Endothelial cell of umbilical vein (primary cell): ENCODE measurements at regions not wholly inside any gene's neighbourhood (a gene's known extent, or its start where the extent isn't known, plus 50 kb on each side); places are given as distances from the start of the nearest gene placed in this dataset.

ENCODE experiments used
- BruUV-seq: library from RNA; stranded (reverse); fragments of 400-500 nt; replicated peaks from 2 replicates; lab custom pipeline; 2021; lab: Mats Ljungman, UMichigan
- CTCF ChIA-PET: fragments of 300-600, 350-600 bp; sonication (Branson Sonifier 250); formaldehyde crosslinking; loops from one replicate; lab custom pipeline; 2021; ENCODE audit warnings: antibody characterized with exemption, inconsistent platforms; lab: Charles Lee
- POLR2A ChIA-PET: fragments of 300-600, 350-600 bp; sonication (Branson Sonifier 250); formaldehyde crosslinking; loops from one replicate; lab custom pipeline; 2021; ENCODE audit warnings: antibody characterized with exemption, inconsistent platforms; lab: Charles Lee
- DNase-seq: peaks from one replicate; pipeline ENCODE4 v3.0.0-alpha.2; 2011; ENCODE audit warnings: low read depth, low spot score
- FAIRE-seq: peaks from 2 replicates; lab custom pipeline; 2011; peaks lifted over from hg19 to GRCh38; lab: Jason Lieb, UNC
- H2AFZ ChIP-seq: 2 replicates; pipeline ENCODE4 v1.6.0; 2012; ENCODE audit warnings: low read depth, low read length, control low read depth, inconsistent platforms
- H3K27ac ChIP-seq: 2 replicates; pipeline ENCODE4 v1.5.1; 2011; ENCODE audit warnings: low read depth, mild to moderate bottlenecking, control low read depth, low read length, moderate library complexity; ENCODE audit not compliant: insufficient read depth
- H3K27me3 ChIP-seq, 2 experiments: 2 replicates each; pipeline versions ENCODE4 v1.6.0 to v1.6.1; 2011; ENCODE audit warnings: low read length in 2 of 2, mixed read lengths in 1 of 2; ENCODE audit not compliant: control insufficient read depth in 2 of 2, insufficient read depth in 2 of 2
- H3K36me3 ChIP-seq, 2 experiments: 2 replicates in 1 of 2; 3 replicates in 1 of 2; pipeline ENCODE4 v1.5.1; 2011; ENCODE audit warnings: low read length in 2 of 2, mild to moderate bottlenecking in 1 of 2, moderate library complexity in 1 of 2; ENCODE audit not compliant: control insufficient read depth in 2 of 2, insufficient read depth in 2 of 2; ENCODE audit errors: extremely low read depth in 1 of 2
- H3K4me1 ChIP-seq: 3 replicates; pipeline ENCODE4 v1.5.1; 2011; ENCODE audit warnings: mild to moderate bottlenecking, low read length; ENCODE audit not compliant: control insufficient read depth, insufficient read depth; ENCODE audit errors: extremely low read depth
- H3K4me2 ChIP-seq: 2 replicates; pipeline ENCODE4 v1.6.1; 2011; ENCODE audit warnings: low read length, control low read depth, mixed read lengths; ENCODE audit not compliant: insufficient read depth
- H3K4me3 ChIP-seq, 3 experiments: fragments of 200-600 bp in 1 of 3; sonication (generic), shearing (Covaris generic) in 1 of 3; replicated peaks in 1 of 3; 2 replicates each; pipeline ENCODE4 v1.5.1; 2011 to 2016; ENCODE audit warnings: control low read depth in 3 of 3, low read length in 3 of 3, mild to moderate bottlenecking in 2 of 3, inconsistent platforms in 1 of 3, low read depth in 1 of 3, moderate library complexity in 1 of 3; ENCODE audit not compliant: insufficient read depth in 1 of 3
- H3K79me2 ChIP-seq: 2 replicates; pipeline ENCODE4 v1.6.0; 2012; ENCODE audit warnings: low read length, inconsistent platforms; ENCODE audit not compliant: control insufficient read depth, insufficient read depth
- H3K9ac ChIP-seq: replicated peaks from 2 replicates; pipeline ENCODE3; 2011; ENCODE audit warnings: low read length, control low read depth; ENCODE audit not compliant: insufficient read depth; ENCODE audit errors: extremely low read depth
- H3K9me1 ChIP-seq: replicated peaks from 3 replicates; pipeline ENCODE4 v1.6.0; 2011; ENCODE audit warnings: mild to moderate bottlenecking, low read length; ENCODE audit not compliant: control insufficient read depth, insufficient read depth; ENCODE audit errors: extremely low read depth
- H3K9me3 ChIP-seq: replicated peaks from 2 replicates; pipeline ENCODE4 v1.5.1; 2012; ENCODE audit warnings: low read length, inconsistent platforms; ENCODE audit not compliant: control insufficient read depth, insufficient read depth
- H4K20me1 ChIP-seq: replicated peaks from 2 replicates; pipeline ENCODE3; 2011; ENCODE audit warnings: mild to moderate bottlenecking, low read length; ENCODE audit not compliant: control insufficient read depth, insufficient read depth; ENCODE audit errors: extremely low read depth
- CTCF ChIP-seq, 2 donors: IDR thresholded peaks; 1 replicate in 1 of 2; 2 replicates in 1 of 2; pipeline ENCODE4 v1.5.1; 2011; ENCODE audit warnings: low read length in 2 of 2, mild to moderate bottlenecking in 2 of 2, moderate library complexity in 2 of 2, control low read depth in 1 of 2, inconsistent platforms in 1 of 2, low read depth in 1 of 2; ENCODE audit not compliant: insufficient read depth in 1 of 2; ENCODE audit errors: extremely low read depth in 1 of 2
- EZH2 ChIP-seq: IDR thresholded peaks from 2 replicates; pipeline ENCODE4 v1.6.1; 2012; ENCODE audit warnings: borderline replicate concordance, low read depth, mild to moderate bottlenecking, moderate library complexity, low read length, inconsistent platforms; ENCODE audit not compliant: severe bottlenecking
- FOS ChIP-seq: IDR thresholded peaks from 2 replicates; pipeline ENCODE4 v1.6.1; 2011; ENCODE audit warnings: mild to moderate bottlenecking, low read length, moderate library complexity, borderline replicate concordance; ENCODE audit not compliant: insufficient read depth
- GATA2 ChIP-seq: IDR thresholded peaks from 2 replicates; pipeline ENCODE4 v1.7.0; 2011; ENCODE audit warnings: low read depth, mild to moderate bottlenecking, moderate library complexity, mixed read lengths, low read length; ENCODE audit not compliant: insufficient read length, insufficient read depth
- JUN ChIP-seq: IDR thresholded peaks from 2 replicates; pipeline ENCODE4 v1.6.1; 2011; ENCODE audit warnings: borderline replicate concordance, low read depth; ENCODE audit not compliant: insufficient read length, insufficient read depth
- MYC ChIP-seq: IDR thresholded peaks from one replicate; pipeline ENCODE4 v1.6.1; 2011; ENCODE audit warnings: mild to moderate bottlenecking, low read depth, low read length
- POLR2A ChIP-seq: IDR thresholded peaks from 2 replicates; pipeline ENCODE4 v1.6.1; 2012; ENCODE audit warnings: low read depth, mild to moderate bottlenecking, control low read depth, low read length
- POLR2AphosphoS5 ChIP-seq: IDR thresholded peaks from 2 replicates; pipeline ENCODE4 v1.6.1; 2012; ENCODE audit warnings: low read depth, mild to moderate bottlenecking, control low read depth, low read length, moderate library complexity; ENCODE audit not compliant: insufficient read depth
- dilution Hi-C: fragments of 300-500 bp; cut with MboI; formaldehyde crosslinking; loops from one replicate; pipeline ENCODE4 v1.15.0; 2019; ENCODE audit warnings: low sequenced_read_pairs; ENCODE audit not compliant: extremely low pct_ligation_motif_present
- intact Hi-C: fragments of 100-400 bp; cut with micrococcal nuclease; formaldehyde crosslinking; loops from one replicate; pipeline ENCODE4 v1.10.0; 2022
- TF ChIP-seq, protein P1 (sequence below): IDR thresholded peaks from 2 replicates; pipeline ENCODE4 v1.6.1; 2011; ENCODE audit not compliant: insufficient read depth, insufficient read length

DNA sequence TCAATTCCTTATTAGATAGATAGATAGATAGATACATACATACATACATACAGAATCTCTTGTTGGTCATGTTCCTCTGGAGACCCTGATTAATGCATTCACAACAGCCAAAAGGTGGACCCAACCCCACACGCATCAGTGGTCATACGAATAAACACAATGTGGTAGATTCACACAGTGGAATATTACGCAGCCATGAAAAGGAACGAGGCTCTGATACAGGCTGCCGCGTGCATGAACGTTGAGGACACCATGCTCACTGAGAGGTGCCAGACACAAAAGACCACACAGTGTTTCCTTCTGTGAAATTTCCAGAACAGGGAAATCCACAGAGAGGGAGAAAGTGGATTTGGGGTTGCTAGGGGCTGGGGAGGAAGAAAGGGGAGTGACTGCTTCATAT lies 136.7 kb downstream of the CRLF2 start:
- H3K9me1 ChIP-seq = no peaks in the 10 kb centered on the region
- dilution Hi-C loops (no loop called here), intact Hi-C loops (no loop called here)
- no peak overlapping the region for H3K9ac ChIP-seq
- no peaks in the 10 kb centered on the region for H3K4me1 ChIP-seq
- no TSS peak for BruUV-seq
- no peaks in the 10 kb centered on the region for H3K27me3 ChIP-seq
- no peak overlapping the region for H3K27ac ChIP-seq
- no peak for TF ChIP-seq JUN
- no peak for DNase-seq
- ChIA-PET CTCF (no interaction called here), POLR2A (no interaction called here)
- H3K4me2 ChIP-seq = no peak overlapping the region
- no peaks in the 10 kb centered on the region for H3K36me3 ChIP-seq
- H3K4me3 ChIP-seq = no peak overlapping the region
- H4K20me1 ChIP-seq = no peaks in the 10 kb centered on the region
- FAIRE-seq = no peak
- H3K9me3 ChIP-seq = peaks cover 3% of the 10 kb centered on the region
- H3K79me2 ChIP-seq = no peaks in the 10 kb centered on the region
- H2AFZ ChIP-seq = no peak overlapping the region

- no peak for DNase-seq
- no peak overlapping the region for H3K4me3 ChIP-seq
- dilution Hi-C loops (no loop called here), intact Hi-C loops (no loop called here)
- no peak overlapping the region for H3K9ac ChIP-seq
- H3K27ac ChIP-seq = no peak overlapping the region
- POLR2A ChIA-PET = no interaction called here
- no peak overlapping the region for H3K4me2 ChIP-seq
- H3K4me1 ChIP-seq = no peaks in the 10 kb centered on the region
- CTCF ChIA-PET = no interaction called here
- no TSS peak for BruUV-seq
- H3K79me2 ChIP-seq = no peaks in the 10 kb centered on the region
- TF ChIP-seq POLR2AphosphoS5 (no peak), EZH2 (no peak), GATA2 (no peak), POLR2A (no peak), CTCF (IDR thresholded peaks at IDR 0.05; ENCODE audit: extremely low read depth in 1 of 2, insufficient read depth in 1 of 2, low read depth in 1 of 2, low read length in 2 of 2) (no peak), MYC (no peak), JUN (no peak), FOS (no peak)
- TF ChIP-seq, protein P1, sequence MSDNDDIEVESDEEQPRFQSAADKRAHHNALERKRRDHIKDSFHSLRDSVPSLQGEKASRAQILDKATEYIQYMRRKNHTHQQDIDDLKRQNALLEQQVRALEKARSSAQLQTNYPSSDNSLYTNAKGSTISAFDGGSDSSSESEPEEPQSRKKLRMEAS = no peak
- H3K9me1 ChIP-seq = no peaks in the 10 kb centered on the region
- H3K27me3 ChIP-seq = no peaks in the 10 kb centered on the region
- peaks cover 3% of the 10 kb centered on the region for H3K9me3 ChIP-seq
- H2AFZ ChIP-seq = no peak overlapping the region
- no peaks in the 10 kb centered on the region for H4K20me1 ChIP-seq
- FAIRE-seq = no peak
- H3K36me3 ChIP-seq = no peaks in the 10 kb centered on the region
Measured at GRCh38 chrX:1075156-1075555, 137.3 kb downstream of the CRLF2 start.
